ENCODE measurements at regions not wholly inside any gene's neighbourhood (a gene's known extent, or its start where the extent isn't known, plus 50 kb on each side); places are given as distances from the start of the nearest gene placed in this dataset.
"Not testable (repeated sequence)": the region's sequence is repeated elsewhere in the genome, so short reads cannot be mapped to it uniquely, and the experiment has no call there.

GRCh38 chr9:73347123-73347522 lies 195.5 kb downstream of the ANXA1 start:
- no peak for DNase-seq

GRCh38 chr9:73347720-73348119 lies 196.1 kb downstream of the ANXA1 start:
- no peak for DNase-seq

GRCh38 chr9:73348471-73348870 lies 196.8 kb downstream of the ANXA1 start:
- DNase-seq: no peak

- DNase-seq: no peak
Observed at GRCh38 chr9:73349476-73349875, 197.8 kb downstream of the ANXA1 start.

GRCh38 chr9:73357607-73358006 lies 205.9 kb downstream of the ANXA1 start:
- no peak for DNase-seq

GRCh38 chr9:73370053-73370452 lies 218.4 kb downstream of the ANXA1 start:
- no peak for DNase-seq

GRCh38 chr9:73371801-73372200 lies 220.1 kb downstream of the ANXA1 start:
- no peak for DNase-seq

- no peak for DNase-seq
Observed at GRCh38 chr9:73380411-73380810, 228.7 kb downstream of the ANXA1 start.

- no peak for DNase-seq
Observed at GRCh38 chr9:73402081-73403028, 250.7 kb downstream of the ANXA1 start.

- no peak for DNase-seq
Observed at GRCh38 chr9:73411494-73411893, 259.8 kb downstream of the ANXA1 start.

- no peak for DNase-seq
Observed at GRCh38 chr9:73412874-73413273, 261.2 kb downstream of the ANXA1 start.

GRCh38 chr9:73423891-73424290 lies 272.2 kb downstream of the ANXA1 start:
- DNase-seq: no peak

- DNase-seq: no peak
Observed at GRCh38 chr9:73426269-73426668, 274.6 kb downstream of the ANXA1 start.

GRCh38 chr9:73434826-73435225 lies 283.2 kb downstream of the ANXA1 start:
- DNase-seq: no peak

- no peak for DNase-seq
Observed at GRCh38 chr9:73437758-73438157, 286.1 kb downstream of the ANXA1 start.

- DNase-seq: not testable (repeated sequence)
Observed at GRCh38 chr9:73439839-73440238, 288.2 kb downstream of the ANXA1 start.

GRCh38 chr9:73441223-73441622 lies 289.6 kb downstream of the ANXA1 start:
- DNase-seq: no peak

- DNase-seq: peak; percentile 3
Observed at GRCh38 chr9:73441890-73442818, 290.5 kb downstream of the ANXA1 start.

GRCh38 chr9:73444821-73445220 lies 293.2 kb downstream of the ANXA1 start:
- DNase-seq: no peak

GRCh38 chr9:73445384-73445783 lies 293.7 kb downstream of the ANXA1 start:
- peak; percentile 2 for DNase-seq

- no peak for DNase-seq
Observed at GRCh38 chr9:73446306-73446705, 294.6 kb downstream of the ANXA1 start.

- no peak for DNase-seq
Observed at GRCh38 chr9:73451003-73451402, 299.3 kb downstream of the ANXA1 start.

- no peak for DNase-seq
Observed at GRCh38 chr9:73459817-73460216, 308.2 kb downstream of the ANXA1 start.

- no peak for DNase-seq
Observed at GRCh38 chr9:73468716-73469115, 317.1 kb downstream of the ANXA1 start.

All from EL (cell line).